NCI-H1694 treated with DMSO at 0.1 percent for 48 hours (cell line): ENCODE measurements at regions not wholly inside any gene's neighbourhood (a gene's known extent, or its start where the extent isn't known, plus 50 kb on each side); places are given as distances from the start of the nearest gene placed in this dataset.
"Not testable (repeated sequence)": the region's sequence is repeated elsewhere in the genome, so short reads cannot be mapped to it uniquely, and the experiment has no call there.

Experiments
- DNase-seq: peaks from one replicate; lab custom pipeline; 2025; lab: John Stamatoyannopoulos, UW

DNA sequence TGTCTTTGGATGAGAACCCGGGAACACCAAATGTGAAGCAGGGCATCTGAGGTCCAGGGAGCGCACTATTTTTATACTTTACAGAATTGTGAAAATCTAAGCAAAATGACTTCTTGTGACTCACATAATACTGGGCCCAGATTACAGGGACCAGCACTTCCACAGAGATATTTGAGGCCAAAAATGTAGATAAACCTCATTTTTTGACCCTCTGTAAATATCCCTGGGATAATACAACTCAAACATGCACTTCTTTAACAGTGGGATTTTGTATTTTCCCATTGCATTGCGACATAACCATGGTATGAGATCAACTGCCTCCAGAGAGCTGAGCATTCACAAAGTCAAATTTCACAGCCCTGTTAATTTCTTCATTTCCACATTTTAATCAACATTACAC lies 289.4 kb upstream of the ADGRL4 start:
- no peak for DNase-seq

DNA sequence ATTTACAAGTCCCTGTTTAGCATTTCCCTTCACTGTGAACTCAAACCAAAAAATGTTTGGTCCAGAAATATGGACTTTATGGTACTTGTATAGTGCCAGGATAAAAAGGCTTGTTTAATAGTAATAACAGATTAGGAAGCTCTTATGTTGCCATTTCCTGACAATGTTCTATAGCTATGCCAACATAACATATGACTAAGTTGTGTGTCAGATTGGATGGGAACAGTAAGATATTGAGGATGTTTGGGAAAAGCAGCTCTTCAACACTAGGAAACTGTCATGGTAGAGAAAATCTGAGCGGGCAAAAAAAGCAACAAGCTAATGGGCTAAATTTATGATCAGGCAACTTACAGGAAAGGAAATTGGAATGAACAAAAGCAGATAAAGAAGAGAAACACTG lies 287.1 kb upstream of the ADGRL4 start:
- no peak for DNase-seq

DNA sequence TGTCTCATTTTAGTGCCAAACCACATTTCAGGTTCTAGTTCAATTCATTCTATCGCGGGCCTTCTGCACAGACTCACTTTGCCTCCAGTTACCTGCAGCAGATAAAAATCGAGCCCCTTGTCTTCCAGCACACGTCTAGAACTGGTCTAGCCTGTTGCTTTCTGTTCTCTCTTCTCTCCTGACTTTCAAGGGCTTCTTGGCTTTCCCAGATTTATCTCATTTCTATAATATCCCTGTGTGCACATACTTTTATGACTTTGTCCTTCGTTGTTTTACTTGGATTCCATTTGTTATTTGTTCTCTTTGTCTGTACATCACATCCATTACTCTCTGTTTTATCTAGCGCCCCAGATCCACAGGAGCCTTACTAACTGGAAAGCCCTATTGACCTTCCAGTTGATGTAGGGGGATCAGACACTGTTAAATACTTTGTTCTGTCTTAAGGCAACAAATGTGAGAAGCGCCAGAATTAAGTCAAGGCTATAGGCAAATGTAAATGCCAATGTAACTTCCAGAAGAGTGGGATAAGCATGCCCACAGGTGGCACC lies 284.5 kb upstream of the ADGRL4 start:
- DNase-seq: no peak

DNA sequence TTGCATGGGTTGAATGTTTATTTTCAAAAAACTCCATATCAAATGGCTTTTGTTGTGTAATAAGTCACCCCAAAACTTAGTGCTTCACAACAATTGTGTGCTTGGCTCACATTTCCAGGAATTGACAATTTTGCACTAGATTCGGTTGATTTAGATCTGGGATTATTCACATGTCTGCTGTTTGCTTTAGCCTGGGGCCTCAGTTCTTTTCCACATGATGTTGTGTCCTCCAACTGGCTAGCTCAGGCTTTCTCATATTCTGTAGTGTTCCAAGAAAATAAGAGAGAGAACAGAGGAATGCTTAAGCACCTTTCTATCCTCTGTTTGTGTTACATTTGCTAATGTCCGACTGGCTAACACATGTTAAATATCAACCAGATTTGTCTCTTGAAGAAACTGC lies 281.5 kb upstream of the ADGRL4 start:
- no peak for DNase-seq

DNA sequence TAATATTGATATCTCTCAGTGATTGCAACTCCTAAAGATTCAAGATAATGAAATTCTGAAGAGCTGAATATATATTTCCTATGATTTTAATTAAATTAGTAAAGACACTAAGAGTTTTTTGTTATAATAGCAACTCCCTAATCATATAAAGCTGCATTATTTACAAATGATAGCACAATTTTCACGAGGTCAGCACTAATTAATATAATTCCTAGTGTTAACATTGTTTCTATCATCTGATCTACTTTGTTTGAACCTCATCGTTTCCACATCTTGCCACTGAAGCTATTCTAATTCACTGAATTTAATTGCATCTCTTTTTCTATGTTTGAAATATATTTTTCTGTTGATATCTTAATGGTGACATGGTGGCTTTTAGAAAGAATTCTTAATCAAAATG lies 279.1 kb upstream of the ADGRL4 start:
- DNase-seq: no peak

DNA sequence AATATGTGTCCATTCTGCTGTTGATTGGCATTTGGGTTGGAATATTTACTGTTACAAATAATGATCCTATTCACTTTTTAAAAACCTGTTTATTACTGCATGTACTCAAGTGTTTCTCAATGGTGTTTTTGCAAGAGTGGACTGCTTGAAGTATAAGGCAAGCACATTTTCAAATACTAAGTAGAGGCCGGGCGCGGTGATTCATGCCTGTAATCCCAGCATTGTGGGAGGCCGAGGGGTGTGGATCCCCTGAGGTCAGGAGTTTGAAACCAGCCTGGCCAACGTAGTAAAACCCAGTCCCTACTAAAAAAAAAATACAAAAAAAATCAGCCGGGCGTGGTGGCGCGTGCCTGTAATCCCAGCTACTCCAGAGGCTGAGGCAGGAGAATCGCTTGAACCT lies 276.9 kb upstream of the ADGRL4 start:
- DNase-seq: no peak

DNA sequence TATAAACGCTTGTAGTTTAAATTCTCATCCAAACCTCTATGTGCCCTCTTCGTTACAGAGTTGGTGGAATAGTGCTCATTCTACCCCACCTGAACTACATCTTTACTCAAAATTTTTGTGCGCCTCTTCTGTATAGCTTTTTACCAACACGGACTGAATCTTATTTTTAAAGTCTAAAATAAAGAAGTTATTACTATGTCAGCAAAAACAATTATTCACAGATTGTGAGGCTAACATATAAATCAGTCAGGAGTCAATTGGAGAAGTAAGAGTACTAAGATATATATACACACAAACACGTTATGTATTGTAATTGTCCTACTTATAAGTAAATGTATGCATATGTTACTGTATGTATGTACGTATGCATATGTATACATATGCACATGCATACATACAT lies 274.9 kb upstream of the ADGRL4 start:
- DNase-seq: no peak

DNA sequence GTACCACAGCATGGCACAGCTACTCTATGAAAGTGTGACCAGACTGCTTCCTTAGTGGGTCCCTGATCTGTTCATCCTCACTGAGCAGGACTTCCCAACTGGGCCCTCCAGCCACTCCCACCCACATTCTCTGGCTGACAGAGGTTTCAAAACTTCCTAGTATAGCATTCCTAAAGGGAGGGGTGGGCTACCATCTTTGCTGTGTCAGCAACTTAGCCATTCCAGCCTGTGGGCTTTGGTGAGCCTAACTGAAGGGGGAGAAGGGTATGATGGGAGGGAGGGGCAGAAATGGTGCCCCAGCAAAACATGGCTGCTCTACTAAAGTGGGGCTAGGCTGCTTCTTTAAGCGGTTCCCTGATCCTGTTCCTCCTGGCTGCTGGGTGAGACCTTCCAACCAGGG lies 265.2 kb upstream of the ADGRL4 start:
- no peak for DNase-seq

DNA sequence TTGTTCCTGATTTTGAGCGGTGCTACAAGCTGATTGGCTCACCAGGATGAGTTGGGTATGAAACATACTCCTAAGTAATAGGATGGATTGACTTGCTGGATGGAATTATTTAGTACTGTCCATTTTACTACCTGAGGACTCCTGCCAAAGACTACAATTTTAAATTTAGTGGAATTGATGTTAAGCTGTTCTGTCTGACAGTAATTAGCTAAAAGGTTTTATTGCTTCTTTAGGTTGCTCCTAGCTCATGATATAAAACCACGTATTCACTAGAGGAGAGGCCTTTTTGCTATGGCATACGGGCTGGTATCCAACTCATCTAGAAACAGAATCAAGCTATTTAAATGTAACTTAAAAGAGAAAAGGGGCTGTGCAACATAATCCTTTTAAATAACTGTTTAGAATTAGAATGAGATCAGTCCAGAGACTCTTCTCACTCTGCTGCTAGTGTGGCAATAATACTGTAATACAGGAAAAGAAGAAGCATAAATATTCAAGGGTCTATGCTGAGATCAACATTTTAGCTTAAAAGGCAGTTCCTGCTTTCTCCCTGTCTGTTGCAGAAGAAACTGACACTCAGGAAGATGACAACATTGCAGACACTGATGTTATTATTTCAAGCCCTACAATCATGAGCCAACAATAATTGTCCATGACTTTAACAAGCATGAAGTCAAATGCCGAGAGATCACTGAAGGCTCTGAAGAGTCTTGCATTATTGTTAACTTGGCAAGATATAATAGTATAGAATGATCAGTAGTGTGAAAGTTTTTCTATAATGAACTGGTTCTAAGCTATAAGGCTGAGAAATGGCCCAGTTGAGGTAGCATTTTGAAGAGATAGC lies 258.7 kb upstream of the ADGRL4 start:
- no peak for DNase-seq

DNA sequence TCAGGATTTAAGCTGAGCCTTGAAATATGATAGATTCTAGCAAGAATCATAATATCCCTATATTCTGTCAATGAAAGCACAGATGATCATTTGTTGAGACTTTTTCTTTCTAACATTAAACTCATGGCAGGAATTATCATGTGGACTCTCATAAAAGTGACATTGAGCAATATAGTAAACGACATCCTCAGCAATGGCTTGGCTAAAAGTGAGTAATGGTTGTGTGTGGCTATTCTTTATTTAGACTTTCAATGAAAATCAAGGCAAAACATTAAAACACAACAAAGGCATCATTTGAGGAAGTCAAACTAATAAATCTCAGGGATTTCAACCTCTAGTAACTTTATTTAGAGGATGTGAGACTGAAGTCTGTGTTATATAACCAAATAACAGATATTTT lies 257.8 kb upstream of the ADGRL4 start:
- DNase-seq: no peak

DNA sequence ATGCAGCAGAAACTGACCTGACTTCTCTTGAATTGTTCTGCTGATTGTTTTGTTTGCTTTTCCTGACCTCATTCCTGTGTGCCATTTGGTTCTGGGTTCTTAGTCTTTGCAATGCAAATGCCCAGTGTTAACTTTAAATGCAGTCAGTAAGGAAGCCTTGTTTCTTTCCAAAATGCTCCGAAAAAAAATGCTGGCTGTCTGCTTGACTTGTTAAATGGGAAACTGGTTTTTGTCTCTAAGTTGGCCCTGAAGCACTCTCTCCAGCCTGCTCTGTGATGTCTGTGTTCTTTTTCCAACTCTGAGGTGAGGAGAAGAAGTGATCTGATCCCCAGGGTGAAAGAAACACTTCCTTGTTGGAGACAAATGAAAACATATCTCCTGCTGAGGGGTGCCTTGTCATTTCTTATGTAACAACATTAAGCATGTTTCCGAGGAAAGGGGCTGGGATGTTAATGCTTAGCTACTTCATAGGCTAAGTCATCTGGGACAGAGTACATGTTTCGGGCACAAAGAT lies 256.3 kb upstream of the ADGRL4 start:
- DNase-seq: no peak

DNA sequence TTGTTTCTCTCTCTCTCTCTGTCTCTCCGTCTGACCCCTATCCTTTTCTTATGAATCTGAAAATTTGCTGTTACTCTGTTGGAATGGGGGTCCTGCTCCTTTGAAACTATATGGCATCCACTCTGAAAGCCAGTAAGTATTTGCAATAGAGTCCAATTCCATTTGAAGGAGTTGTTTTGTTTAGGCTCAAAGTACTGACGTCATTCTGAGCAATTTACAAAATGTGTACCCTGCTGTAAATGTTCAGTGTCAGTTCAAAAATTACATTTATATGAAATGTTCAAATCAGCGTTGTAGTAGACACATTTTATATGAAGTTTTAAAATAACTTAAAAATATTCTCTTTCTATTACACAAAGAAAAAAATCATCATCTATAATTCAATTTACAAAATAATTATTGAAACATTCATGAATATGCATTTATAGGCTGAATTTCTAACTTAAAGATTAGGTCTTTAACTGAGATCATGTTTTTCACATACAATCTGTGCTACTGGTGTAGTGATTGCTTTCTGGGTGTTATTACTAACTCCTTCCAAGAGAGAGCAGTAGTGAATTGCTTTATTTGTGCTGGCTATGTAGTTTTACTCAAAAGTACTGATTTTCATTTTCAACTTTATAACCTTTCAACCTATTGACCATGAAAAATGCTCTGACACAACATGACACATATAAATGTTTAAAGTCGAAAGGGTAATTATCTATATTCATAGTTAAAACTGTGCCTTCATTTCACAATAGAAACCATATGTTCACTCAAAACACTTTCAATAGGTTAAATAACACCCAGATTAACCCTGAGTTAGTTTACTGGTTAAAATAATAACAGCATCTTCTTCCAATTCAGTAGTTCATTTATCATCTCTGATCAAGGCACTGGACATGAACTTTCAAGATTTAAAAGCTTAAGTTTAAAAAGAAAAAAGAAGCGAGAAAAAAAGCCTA lies 253.1 kb upstream of the ADGRL4 start:
- no peak for DNase-seq

DNA sequence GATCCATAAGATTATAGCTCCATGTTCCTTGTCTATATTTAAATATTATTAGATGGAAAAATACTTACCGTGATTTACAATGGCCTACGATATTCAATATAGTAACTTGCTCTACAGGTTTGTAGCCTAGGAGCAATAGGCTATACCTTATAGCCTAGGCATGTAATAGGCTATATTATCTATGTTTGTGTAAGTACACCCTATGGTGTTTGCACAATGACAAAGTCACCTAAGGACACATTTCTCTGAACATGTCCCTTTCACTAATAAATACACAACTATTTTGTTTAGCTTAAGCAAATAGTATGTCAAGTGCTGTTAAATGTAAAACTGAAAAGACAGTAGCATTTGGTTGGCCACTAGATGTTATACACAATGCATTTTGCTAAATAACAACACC lies 248.9 kb upstream of the ADGRL4 start:
- DNase-seq: no peak

DNA sequence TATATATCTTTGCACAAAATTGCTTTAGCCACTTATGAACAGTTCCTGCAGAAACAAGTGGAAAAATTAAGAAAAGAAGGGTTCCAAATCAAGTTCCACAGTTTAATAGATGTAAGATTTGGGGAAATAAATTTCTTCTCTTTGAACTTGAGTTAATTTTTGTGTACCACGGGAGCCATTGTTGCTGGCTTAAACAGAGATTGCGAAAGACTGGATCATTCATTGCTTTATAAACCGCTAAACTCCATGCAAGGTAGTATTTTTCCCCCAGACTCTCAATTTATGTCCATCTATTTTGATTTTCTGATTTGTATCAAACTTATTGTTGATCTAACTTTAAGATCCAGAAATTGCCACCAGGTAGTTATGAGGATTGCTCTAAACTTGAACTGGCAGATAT lies 246.1 kb upstream of the ADGRL4 start:
- no peak for DNase-seq

DNA sequence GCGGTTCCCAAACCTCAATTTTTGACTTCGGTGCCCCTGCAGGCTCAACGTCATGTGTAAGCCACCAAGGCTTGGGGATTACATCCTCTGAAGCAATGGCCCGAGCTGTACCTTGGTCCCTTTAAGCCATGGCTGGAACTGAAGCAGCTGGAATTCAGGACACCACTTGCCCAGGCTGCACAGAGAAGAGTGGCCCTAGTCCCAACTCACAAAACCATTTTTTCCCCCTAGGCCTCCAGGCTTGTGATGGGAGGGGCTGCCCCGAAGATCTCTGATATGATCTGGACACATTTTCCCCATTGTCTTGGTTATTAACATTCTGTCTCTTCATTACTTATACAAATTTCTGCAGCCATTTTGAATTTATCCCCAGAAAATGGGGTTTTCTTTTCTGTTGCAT lies 233.3 kb upstream of the ADGRL4 start:
- DNase-seq: no peak

DNA sequence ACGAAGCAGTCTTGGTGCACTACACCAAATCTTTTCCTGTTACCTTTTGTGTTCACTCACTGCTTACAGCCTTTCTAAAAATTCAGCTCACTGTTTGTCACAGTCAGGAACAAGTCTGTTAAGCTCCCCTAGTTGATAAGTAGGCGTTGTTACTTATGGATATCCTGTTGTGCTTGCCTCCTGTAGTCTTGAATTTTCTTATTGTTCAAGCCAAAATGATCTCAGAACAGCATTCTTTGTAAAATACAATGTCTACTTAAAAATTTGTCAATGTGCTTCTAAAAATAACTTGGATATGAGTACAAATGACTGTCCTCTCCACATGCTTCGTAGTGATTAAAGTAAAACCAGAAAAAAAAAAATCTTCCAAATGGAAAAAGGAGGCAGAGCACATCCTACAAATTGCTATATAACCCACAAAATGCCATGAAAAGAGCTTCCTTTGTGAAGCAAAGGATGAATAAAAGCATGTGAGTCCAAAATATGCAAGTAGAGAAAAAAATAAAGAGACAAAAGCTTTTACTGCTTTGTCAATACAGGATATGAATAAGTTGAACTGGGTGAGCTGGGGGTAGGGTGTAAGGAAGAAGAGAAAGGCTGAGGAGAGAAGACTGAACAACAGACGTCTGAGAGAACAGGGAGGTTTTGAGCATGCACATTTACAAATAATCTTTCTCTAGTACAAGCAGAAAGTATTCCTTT lies 228.9 kb upstream of the ADGRL4 start:
- no peak for DNase-seq

DNA sequence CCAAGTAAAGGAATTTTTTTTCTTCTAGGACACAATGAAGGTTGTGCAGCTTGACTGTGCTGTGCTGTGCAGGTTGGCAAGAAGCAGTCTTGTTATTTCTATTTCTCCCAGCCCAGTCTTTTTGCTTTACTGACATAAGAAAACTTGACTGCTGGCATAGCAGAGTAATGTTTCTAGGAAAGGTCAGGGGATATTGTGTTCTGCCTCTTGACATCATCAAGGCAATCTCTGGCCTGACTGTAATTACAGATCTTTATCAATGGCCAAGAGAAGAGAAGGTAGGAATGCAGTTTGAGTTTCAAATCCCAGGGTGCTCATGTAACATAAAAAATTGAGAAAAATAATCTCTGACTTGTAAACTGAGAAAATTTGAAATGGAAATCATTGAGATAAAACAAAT lies 226.3 kb upstream of the ADGRL4 start:
- DNase-seq: no peak

DNA sequence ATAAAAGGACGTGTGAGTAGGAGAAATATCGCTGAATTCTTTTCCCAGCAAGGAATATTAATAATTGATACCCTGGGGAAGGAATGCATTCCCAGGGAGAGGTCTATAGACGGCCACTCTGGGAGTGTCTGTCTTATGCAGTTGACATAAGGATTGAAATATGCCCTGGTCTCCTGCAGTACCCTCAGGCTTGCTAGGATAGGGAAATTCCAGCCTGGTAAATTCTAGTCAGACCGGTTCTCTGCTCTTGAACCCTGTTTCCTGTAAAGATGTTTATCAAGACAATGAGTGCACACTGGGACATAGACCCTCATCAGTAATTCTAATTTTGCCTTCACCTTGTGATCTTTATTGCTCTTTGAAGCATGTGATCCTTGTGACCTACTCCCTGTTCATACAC lies 224.2 kb upstream of the ADGRL4 start:
- not testable (repeated sequence) for DNase-seq

DNA sequence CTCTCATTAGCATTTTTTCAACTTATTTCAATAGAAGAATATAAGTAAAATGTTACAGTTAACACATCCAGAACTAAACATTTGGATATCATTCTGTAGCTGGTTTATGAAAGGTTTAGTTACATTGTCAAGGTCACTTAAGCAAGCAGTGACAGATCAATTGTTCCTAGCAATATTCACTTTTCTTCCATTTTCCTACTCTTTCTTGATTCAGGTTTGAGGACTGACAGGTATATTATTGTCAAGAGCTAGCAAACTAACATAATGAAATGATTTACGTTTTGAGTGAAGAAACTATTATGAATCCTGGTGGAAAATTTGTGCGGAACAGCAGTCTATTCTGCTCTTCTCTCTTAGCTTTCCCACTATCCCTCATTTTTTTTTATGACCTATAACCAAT lies 220.4 kb upstream of the ADGRL4 start:
- DNase-seq: no peak

DNA sequence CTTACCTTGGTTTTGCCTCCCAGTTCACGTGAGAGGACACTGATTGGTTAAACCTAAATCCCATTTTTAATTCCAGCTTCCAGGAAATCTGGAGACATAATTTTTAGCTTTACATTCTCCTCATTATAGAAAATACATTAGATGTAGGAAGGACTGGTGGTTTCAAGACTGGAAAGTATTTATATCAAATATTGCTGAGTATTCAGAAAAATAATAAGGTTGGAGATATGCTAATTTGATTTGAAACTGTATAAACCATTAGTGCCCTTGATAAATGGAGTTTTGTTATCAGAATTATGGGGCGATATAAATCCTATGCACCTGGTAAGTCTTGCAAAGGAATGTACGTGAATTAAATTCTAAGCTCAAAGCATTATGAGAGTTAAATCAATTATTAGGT lies 218.0 kb upstream of the ADGRL4 start:
- DNase-seq: no peak

DNA sequence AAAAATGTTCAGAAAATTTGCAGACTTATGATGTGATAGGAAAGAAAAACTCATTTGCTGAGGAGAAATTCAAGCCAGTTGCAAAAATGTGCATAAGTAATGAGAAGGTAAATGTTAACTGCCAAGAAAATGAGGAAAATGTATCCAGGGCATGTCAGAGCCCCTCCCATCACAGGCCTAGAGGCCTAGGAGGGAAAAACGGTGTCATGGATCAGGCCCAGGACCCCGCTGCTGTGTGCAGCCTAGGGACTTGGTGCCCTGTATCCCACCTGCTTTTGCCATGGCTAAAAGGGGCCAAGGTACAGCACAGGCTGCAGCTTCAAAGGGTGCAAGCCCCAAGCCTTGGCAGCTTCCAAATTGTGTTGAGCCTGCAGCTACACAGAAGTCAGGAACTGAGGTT lies 214.0 kb upstream of the ADGRL4 start:
- no peak for DNase-seq

DNA sequence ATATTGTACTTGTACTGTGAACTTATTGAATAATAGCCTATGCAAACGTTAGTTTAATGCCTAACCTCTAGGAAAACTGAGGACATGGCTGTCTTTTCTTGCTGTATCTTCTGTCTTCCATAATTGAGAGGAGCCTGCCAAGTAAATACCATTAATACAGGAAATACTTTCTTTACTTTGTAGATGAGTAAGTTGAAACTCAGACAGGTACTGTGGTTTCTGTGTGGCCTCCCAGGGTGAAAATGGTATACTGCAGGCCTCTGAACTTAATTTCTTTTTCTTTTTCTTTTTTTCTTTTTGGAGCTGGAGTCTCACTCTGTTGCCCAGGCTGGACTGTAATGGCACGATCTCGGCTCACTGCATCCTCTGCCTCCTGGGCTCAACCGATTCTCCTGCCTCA lies 208.8 kb upstream of the ADGRL4 start:
- no peak for DNase-seq
